Midbrain (tissue), 1 donor: ENCODE measurements at regions not wholly inside any gene's neighbourhood (a gene's known extent, or its start where the extent isn't known, plus 50 kb on each side); places are given as distances from the start of the nearest gene placed in this dataset.
"Not testable (repeated sequence)": the region's sequence is repeated elsewhere in the genome, so short reads cannot be mapped to it uniquely, and the experiment has no call there.

ENCODE experiments used
- DNase-seq: peaks from one replicate; lab custom pipeline; 2025; lab: John Stamatoyannopoulos, UW

DNA sequence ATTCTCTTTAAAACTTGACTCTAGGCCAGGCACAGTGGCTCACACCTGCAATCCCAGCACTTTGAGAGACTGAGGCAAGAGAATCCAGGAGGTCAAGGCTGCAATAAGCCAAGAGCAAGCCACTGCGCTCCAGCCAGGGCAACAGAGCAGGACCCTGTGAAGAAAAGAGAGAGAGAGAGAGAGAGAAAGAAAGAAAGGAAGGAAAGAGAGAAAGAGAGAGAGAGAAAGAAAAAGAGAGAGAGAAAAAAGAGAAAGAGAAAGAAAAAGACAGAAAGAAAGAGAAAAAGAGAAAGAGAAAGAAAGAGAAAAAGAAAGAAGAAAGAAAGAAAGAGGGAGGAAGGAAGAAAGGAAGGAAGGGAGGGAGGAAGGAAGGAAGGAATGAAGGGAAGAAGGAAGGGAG is 76.7 kb downstream of the RIN2 start:
- no peak for DNase-seq

DNA sequence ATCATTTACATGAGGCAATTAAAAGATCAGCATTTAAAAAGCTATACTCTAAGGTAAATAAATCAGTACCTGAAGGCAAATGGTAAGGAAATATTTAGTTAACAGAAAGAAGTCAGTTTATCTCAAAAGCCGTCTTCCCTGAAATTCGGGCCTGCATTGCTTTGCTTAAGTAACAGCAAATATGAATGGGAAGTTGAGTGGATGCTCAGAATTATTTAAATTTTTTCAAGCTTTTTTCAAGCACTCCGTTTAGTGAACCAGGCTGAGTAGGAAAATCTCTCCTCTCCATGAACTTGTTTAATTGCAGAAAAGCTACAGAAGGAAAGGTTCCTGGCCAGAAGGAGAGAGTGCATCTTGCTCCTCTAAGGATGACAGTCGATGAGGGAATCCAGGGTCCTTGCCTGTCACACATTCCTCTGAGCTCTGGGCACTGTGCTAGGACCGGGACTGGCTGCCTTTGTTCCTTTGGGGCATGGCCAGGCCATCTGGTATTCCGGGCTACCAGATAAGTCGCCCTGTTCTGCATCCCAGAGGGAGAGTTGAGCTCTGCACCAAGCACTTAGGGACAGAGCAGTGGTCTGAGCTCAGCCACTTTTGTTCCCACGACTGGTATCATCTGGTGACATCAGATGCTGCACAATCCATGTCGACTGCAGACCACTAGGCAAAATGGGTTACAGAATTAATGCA is 77.6 kb downstream of the RIN2 start:
- DNase-seq = peak; percentile 76

DNA sequence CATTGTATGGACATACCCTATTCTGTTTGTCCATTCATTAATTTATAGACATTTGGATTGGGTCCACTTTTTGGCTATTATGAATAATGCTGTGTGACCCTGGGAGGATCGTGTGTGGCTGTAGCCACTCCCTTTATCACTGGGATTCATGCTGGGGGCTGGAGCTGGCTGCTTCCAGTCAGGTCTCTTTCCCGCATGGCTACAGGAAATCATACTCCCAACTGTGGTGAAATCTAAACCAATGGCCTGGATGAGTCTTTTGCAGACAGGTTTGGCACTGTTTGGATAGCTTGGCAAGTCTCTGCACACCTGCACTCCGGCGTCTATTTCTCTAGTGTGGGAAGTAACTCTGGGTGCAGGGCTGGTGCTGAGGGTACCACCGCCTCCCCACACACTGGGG is 80.4 kb downstream of the RIN2 start:
- DNase-seq = no peak

DNA sequence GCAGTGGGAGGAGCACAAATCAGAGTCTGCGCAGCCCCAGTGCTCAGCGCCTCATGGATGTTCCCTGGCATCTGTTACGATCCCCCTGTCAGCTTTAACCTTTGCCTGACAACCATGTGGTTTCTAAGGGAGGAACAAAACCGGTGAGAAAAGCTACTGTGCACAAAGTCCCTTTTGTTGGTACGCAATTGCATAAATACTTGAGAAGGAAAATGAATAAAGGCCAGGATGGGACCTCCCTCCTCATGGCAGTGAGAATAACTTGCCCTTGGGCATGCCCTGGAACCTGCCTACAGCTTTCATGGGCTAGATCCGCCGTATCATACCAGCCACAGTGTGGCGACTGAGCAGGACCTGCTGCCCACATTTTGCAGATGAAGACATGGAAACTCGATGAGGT is 81.0 kb downstream of the RIN2 start:
- DNase-seq = no peak

DNA sequence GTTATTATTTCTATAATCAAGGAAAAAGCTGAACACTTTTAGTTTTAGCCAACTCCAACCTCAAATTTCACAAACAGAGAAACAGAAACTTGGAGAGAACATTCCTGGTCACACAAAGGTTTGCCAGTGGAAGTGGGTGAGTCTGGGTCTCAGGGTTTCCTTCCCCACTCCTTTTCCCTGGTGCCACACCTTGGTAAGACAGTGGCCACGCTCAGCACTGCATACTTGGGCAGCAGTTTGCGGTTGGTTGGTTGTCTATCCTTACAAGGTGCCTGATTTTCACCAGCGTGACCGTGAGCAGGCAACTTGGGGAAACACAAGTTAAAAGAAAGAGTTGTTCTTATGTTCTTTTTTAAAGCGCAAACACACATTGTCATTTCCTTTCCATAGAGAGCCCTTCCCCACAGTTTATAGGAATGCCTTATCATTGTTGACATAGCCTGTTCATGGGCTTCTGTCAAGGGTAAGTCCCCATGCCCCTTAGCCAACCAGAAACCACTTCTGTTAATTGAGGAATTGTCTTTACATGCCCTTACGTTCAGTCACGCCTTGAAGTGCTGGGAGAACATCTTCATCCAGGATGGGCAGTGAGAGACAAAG is 82.2 kb downstream of the RIN2 start:
- DNase-seq = no peak

DNA sequence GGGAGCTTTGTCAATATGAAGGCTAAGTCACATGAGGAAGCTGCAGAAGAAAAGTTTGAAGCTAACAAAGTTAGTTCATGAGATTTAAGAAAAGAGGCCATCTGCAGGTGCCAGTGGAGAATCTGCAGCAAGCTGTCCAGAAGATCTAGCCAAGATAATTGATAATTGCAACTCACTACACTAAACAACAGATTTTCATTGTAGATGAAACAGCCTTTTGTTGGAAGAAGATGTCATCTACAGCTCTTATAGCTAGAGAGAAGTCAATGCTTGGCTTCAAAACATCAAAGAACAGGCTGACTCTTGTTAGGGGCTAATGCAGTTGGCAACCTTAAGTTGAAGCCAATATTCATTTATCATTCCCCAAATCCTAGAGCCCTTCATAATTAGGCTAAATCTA is 83.7 kb downstream of the RIN2 start:
- no peak for DNase-seq

DNA sequence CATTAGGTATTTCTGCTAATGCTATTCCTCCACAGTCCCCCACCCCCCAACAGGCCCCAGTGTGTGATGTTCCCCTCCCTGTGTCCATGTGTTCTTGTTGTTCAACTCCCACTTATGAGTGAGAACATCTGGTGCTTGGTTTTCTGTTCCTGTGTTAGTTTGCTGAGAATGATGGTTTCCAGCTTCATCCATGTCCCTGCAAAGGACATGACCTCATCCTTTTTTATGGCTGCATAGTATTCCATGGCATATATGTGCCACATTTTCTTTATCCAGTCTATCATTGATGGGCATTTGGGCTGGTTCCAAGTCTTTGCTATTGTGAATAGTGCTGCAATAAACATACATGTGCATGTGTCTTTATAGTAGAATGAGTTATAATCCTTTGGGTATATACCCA is 86.8 kb downstream of the RIN2 start:
- not testable (repeated sequence) for DNase-seq

DNA sequence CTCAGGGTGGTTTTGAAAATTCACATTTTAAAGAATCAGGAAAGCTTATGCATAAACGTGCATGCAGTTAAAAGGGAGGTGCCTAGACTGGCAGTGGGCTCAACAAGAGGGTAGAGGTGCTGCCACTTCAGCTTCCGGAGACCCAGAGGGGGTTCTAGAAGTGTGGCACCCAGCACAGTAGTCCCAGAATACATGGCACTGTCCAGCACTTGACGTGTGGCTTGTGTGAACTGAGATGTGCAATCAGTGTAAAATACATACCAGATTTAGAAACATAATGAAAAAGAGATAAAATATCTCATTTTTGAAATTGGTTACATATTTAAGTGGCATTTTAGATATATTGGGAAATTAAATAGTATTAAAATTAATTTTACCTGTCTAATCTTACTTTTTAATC is 89.3 kb downstream of the RIN2 start:
- DNase-seq = no peak

DNA sequence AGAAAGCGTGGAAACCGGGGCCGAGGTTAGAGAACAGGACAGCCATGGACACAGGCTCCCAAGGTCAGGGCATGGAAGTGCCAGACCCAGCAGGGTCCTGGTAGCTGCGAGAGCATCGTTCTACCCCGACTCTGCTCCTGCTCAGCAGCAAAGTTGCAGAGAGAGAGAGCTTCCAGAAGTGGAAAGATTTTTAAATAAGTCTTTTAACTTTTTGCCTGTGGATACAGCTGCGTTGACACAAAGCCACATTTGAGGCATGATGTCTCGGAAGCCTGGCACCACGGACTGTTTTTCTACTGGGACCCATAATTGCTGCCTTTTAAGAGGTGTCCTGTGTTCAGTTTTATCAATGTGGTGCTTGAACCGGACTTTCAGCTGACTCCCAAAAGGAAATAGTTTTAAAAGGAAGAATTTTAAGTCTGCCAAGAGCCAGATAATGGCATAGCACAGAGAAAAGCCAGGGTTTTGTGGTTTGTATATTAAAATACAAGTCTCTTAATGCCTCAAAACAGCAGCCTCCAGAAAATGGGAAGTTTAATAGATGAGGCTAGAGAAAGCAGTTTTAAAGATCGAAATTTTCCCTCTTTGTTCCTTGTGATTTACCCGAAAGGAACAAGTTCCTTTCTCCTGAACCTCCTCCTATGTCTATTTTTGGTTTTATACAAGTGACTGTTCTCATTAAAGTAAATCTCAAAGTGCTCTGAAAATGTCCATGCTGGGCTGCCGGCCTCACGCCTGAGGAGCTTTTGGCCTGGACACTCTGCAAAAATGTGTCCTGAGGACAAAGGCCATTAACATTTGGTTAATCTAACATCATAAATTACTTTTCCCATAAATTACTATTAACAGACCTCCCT is 91.5 kb downstream of the RIN2 start:
- peak; percentile 76 for DNase-seq

DNA sequence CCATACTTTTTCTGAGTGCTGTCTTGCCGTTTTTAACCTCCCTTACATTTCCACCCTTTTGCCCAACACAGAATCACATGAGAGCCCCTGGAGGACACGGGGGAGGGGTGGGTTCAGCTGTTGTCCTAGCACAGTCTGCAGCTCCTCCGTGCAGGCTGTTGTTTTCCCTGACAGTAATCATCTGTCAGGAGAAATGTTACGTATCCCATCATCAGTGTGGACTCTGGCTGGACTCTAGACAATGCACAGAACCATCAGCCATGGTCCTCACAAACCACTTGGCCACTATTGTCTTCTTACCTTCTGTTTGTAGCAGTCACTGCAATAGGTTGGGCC is 92.1 kb downstream of the RIN2 start:
- DNase-seq = peak; percentile 56

DNA sequence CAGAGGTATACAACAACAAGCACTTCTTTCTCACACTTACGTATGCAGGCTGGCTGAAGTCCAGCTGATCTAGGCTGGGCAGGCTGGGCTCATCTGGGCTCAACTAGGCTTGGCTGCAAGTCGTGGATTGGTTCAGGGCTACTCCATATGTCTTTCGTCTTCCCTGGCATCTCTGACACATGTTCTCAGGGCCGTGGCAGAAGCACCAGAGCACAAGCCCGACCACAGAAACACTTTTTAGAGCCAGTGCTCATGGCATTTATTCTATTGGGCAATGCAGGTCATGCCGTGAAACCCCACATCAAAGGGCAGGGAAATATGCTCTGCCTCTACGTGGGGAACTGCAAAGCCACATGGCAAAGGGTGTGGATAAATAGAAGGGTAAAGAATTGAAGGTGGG is 93.8 kb downstream of the RIN2 start:
- DNase-seq = no peak

DNA sequence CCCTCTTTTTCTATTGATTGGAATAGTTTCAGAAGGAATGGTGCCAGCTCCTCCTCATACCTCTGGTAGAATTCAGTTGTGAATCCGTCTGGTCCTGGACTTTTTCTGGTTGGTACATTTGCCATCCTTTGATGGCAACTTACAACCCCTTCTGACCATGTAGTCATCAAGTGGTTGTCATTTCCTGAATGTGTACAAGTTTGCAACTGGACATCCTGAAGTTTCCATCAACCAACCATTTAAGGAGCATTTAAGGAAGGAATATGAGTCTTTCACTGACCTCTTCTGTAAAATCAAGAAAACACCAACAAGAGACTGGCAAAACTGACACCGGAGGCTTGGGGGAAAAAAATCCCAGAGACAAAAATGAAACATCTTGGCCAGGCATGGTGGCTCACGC is 97.4 kb downstream of the RIN2 start:
- no peak for DNase-seq

DNA sequence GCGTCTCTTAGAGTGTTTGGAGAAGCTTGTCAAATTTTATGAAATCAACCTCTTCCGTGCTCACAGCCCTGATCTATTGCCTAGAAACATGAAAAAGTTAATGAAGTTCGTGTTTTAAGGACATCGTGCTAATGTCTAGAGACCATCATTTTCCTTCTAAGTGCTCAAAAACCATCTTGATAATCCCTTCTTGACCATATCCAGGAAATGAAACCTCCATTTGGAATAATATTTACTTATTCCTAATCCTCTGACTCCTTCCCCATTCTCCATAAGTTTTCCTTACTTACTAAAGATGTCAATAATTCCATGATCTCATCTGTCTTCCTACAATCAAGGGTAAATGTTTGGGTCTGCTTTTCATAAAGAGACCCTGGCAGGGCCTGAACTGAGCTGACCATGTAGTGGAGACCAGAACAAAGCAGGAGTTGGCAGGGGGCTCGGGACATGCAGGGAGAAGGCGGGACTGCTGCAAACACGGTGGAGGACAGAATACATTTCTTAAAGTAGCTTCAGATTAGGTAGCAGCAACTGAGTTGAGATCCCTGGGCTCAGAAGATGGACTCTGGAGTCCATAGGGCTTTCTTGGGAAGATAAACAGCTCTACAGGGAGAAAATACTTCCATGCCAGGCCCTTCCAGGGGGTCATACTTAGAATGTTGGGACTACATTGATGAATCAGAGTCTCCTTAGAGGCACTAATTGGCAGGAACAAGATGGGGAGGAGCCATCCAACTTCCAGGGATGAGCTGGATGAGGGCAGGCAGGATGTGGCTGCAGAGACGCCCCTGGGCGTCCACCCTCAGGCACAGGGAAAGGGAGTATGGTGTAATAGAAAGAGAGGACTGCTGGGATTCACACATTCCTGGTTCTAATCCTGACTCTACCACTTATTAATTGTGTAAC is 100.7 kb downstream of the RIN2 start:
- DNase-seq = no peak

DNA sequence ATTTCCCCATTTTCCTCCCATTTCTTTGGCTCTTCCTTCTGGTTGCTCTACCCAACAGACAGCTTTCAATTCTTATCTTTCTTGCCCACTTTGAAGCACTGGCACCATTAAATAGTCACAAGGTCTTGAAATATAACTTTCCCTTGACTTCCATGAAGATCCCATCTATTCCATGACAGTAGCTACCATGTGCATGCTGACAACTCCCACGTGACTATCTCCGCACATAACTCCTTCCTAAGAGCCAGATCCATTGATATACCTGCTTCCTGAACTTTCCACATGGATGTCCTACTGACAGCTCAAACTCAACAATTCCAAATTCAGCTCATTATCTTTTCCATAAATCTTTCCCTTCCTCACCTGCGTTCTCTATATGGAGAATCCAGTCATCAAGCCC is 101.4 kb downstream of the RIN2 start:
- no peak for DNase-seq

DNA sequence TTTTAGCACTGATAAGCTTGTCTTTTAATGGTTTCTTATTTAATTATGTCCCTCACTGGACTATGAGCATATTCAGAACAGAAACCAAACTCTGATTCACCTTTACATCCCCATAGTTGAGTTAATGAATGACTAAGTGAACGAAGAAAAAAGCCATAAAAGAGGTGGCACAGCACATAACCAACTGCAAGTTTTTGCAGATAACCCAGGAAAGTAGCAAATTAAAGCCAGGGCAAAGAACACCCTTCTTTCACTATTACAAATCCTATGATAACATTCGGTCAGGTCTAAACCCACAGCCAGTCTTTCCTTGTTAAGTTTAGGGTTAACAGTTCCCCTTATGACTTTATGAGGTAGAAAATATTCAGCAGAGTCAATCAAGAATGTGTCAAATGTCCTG is 102.7 kb downstream of the RIN2 start:
- no peak for DNase-seq

DNA sequence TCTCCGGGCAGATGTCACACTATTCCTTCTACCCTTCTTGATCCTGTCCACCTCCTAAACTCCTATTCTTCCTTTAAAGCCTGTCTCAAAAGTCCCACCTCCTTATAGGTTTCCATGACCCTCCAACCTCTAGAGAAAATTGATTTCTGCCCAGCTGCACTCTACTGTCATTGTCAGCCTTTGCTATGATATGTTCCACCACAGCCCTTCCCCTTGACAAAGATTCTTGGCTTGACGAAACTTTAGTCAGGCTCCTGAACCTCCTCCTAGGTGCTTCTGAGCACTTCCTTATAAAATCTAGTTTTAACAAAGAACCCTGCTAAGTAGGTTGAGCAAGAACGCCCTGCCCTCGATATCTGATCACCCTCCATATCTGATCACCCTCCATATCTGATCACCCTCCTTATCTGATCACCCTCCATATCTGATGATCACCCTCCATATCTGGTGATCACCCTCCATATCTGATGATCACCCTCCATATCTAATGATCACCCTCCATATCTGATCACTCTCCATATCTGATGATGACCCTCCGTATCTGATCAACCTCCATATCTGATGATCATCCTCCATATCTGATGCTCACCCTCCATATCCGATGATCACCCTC is 103.2 kb downstream of the RIN2 start:
- no peak for DNase-seq

DNA sequence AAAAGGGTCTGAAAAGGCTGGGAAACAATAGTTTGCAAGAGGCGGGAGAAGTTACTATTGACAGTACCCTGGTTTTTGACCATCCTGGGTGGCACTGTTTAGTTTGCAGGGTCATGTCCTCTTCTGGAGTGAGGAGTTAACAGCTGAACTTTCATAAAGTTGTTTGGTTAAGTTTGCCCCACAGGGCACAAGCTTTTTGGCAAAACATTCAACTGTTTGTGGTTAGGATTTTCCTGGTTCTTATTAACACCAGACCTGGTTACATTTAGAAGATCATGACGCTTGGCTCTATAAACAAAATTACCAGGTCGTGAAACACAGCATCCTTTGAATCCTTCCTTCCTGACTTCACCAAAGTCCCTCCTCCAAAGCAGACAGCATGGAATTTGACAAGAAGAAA is 106.1 kb downstream of the RIN2 start:
- no peak for DNase-seq

DNA sequence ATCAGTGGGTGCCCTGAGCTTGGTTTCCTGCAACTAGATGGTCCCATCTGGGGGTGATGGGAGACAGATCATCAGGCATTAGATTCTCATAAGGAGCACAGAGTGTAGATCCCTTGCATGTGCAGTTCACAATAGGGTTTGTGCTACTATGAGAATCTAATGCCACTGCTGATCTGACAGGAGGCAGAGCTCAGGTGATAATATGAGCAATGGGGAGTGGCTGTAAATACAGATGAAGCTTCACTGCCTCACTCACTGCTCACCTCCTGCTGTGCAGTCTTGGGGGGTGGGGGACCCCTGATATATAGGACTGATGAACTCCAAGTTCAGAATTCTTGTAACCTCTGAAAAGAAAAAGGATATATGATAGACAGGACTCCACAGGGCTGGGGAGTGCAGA is 108.0 kb downstream of the RIN2 start:
- DNase-seq = no peak

DNA sequence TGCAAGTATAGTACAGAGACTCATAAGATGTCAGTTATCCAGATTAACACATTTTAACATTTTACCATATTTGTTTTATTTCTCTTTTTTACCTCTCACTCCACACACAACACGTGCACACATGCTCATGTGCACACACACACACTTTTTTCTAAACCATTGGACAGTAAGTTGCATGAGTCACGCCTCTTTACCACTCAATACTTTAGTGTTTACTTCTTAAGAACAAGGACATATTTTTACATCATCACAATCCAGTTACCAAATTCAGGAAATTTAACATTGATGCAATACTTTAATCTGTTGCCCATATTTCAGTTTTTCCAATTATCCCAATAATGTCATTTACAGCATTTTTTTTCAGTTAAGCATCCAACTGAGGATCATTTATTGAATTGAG is 109.0 kb downstream of the RIN2 start:
- no peak for DNase-seq

DNA sequence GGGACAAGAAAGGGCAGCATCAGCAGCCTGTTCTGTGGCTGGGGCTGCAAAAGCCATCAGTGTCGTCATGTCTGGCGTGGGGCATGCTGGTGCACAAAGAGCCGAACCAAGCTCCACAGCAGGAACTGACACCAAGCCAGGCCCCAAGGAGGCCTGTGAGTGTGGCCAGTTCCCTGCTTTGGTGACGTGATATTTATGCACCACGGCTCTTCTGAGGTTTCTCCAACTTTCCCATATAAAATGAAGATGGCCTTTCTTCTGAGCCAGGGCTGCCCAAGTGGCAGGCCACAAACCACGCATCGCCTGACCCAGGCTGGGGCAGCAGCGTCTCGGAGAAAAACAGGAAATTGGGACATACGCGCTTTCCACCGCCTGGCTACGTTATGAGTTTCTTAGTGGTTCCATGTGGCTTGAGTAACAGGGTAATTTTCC is 109.9 kb downstream of the RIN2 start:
- no peak for DNase-seq

DNA sequence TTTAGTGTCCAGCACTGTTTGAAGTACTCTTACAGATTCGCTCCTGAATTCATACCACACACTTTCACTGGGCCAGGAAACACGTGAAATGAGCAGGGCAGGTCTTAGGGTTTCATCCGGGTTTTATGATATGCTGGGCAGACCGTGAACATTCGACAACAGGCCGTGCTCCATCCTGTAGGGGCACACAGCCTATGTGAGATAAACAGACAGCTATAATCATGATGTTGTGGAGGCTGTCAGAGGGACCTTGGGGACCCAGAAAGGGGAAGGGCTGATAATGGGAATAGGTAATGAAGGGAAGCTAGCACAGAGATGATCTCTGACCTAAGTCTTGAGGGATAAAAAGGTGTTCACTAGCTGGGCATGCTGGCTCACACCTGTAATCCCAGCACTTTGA is 110.4 kb downstream of the RIN2 start:
- DNase-seq = no peak

DNA sequence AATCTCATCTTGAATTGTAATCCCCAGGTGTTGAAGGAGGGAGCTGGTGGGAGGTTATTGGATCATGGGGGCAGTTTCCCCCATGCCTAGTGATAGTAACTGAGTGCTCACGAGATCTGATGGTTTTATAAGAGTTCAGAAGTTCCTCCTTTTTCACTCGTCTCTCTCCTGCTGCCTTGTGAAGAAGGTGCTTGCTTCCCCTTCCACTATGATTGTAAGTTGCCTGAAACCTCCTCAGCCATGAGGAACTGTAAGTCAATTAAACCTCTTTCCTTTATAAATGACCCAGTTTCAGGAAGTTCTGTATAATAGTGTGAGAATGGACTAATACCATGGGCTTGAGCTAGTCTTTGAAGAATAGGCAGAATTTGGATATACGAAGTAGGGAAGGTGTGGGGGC is 113.9 kb downstream of the RIN2 start:
- no peak for DNase-seq
